ENCODE measurements at regions not wholly inside any gene's neighbourhood (a gene's known extent, or its start where the extent isn't known, plus 50 kb on each side); places are given as distances from the start of the nearest gene placed in this dataset.

GRCh38 chr3:65251375-65251774, 563.6 kb upstream of the ADAMTS9 start:
- TF ChIP-seq CTCF (IDR thresholded peaks at IDR 0.05) (no peak), ZFX (IDR thresholded peaks at IDR 0.05; ENCODE audit: borderline replicate concordance) (no peak)
